Tibial nerve (tissue), 3 donors: ENCODE measurements at regions not wholly inside any gene's neighbourhood (a gene's known extent, or its start where the extent isn't known, plus 50 kb on each side); places are given as distances from the start of the nearest gene placed in this dataset.
"Not testable (repeated sequence)": the region's sequence is repeated elsewhere in the genome, so short reads cannot be mapped to it uniquely, and the experiment has no call there.

Experiments
- POLR2A ChIP-seq, 2 donors: fragments of 450-650 bp; IDR thresholded peaks; one replicate each; pipeline ENCODE4 v1.6.1; 2017; ENCODE audit warnings: antibody characterized with exemption in 2 of 2, mild to moderate bottlenecking in 2 of 2, moderate library complexity in 2 of 2
- TF ChIP-seq, protein P1 (sequence below), 5 experiments: fragments of 200-600 bp in 3 of 5; fragments of 450-650 bp in 2 of 5; sonication (generic) in 3 of 5; IDR thresholded peaks; one replicate each; pipeline ENCODE4 v1.5.1; 2016 to 2019; ENCODE audit warnings: antibody characterized with exemption in 5 of 5, mild to moderate bottlenecking in 3 of 5, moderate library complexity in 2 of 5

GRCh38 chr16:17911578-17911977, 425.0 kb downstream of the NPIPA8 start:
- TF ChIP-seq, protein P1, sequence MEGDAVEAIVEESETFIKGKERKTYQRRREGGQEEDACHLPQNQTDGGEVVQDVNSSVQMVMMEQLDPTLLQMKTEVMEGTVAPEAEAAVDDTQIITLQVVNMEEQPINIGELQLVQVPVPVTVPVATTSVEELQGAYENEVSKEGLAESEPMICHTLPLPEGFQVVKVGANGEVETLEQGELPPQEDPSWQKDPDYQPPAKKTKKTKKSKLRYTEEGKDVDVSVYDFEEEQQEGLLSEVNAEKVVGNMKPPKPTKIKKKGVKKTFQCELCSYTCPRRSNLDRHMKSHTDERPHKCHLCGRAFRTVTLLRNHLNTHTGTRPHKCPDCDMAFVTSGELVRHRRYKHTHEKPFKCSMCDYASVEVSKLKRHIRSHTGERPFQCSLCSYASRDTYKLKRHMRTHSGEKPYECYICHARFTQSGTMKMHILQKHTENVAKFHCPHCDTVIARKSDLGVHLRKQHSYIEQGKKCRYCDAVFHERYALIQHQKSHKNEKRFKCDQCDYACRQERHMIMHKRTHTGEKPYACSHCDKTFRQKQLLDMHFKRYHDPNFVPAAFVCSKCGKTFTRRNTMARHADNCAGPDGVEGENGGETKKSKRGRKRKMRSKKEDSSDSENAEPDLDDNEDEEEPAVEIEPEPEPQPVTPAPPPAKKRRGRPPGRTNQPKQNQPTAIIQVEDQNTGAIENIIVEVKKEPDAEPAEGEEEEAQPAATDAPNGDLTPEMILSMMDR (IDR thresholded peaks at IDR 0.05): not testable (repeated sequence)
- TF ChIP-seq POLR2A (IDR thresholded peaks at IDR 0.05): not testable (repeated sequence)
